NCI-H748 (cell line): ENCODE measurements at regions not wholly inside any gene's neighbourhood (a gene's known extent, or its start where the extent isn't known, plus 50 kb on each side); places are given as distances from the start of the nearest gene placed in this dataset.

Experiments
- DNase-seq: peaks from one replicate; lab custom pipeline; 2025; ENCODE audit not compliant: unreplicated experiment; lab: John Stamatoyannopoulos, UW

DNA sequence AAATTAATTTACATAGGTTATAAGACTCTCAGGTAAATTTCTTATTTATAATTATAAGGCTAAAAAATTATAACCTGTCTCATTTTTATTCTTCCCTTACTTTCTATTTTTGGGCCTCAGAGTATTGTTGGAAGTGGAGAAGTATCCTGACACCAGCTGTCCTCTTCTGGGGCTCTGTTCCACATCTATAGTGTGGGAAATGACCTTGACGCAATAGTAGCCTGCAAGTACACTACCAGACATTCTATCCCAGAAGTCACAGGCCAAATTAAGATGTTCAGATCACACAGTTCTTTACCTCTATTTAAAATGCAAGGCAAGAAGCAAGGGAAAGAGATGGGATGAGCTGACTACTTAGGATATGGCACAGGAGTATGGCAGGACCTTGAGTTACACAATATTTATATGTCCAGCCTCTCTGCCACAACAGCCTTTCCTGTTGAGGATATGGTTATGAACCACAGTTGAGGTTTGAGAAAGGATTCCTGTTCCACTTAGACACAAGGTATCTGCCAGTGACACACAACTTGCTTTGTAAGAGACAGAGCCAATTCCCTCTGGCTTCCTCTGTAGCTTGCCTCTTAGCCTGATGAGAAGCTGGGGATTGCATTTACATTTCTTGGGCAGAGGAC, 158.0 kb upstream of the IL12A start:
- DNase-seq: no peak

- DNase-seq: no peak
These were observed 157.2 kb upstream of the IL12A start for GRCh38 chr3:159831466-159831865.

DNA sequence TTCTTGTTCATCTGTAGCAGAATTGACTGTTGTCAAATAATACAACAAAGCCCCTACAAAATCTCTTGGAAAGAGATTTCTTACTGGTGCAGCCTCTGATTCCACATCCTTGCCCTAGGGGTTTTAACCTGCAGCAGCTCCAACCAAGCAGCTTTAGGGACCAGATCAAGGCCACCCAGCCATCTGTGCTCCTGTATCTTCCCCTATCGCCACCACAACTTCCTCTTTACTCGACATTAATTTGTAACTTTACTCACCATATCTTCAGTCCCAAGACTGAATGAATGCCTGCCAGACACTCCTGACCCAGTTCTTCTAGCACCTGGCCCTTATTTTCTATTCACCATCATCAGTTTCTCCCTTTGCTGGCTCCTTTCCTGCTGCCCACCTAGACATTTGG, 156.6 kb upstream of the IL12A start:
- no peak for DNase-seq

DNA sequence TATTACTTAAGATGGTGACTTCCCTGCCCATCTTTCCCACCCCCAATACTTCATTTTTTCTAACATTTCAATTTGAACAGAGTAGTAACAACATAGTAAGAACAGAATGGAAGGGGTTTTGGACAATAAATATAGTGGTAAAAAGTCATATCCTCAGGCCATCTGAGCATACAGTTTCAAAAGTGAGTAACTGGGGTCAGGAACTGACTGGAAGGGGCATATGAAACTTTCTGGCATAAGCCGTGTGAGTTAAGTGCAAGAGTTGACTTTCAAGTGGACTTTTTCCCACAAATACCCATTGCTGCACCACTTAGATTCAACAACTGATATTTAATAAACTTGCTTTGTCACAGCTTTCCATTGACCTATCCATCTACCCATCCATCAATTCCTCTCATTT, 153.5 kb upstream of the IL12A start:
- no peak for DNase-seq

DNA sequence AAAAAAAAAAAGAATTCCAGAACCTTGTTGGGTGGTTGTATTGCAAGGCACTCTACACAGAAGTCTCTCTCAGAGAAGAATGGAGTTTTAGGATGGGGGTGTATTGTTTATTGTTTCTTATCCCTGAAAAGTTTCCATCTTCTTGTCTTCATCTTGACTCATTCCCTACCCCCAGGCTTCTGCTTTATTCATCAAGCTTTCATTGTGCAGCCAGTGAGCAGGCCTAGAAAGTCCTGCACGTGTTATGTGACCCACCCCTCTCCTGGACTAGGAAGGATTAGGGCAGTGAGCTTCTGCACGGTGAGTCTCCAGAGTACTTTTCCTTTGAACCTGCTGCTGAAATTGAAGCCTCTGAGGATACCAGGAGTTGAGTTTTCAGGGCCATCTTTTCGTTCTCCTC, 150.9 kb upstream of the IL12A start:
- no peak for DNase-seq

DNA sequence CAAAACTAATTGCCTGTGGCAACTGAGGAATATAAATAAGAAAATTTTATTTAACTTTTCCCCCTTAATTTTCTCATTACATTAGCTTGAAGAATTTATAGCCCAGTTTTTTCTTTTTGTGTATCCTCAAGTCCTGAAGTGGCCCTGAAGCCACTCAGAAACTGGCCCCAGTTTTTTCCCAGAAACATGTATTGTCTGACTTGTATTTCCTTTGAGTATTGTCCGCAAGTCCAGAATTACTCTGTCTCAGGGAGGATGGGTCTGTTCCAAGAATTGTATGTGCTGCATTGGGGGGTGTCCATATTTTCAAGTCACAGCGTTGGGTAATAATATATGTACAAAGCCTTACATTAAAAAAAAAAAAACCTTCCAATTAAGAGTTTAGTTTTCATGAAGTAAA, 149.7 kb upstream of the IL12A start:
- DNase-seq: no peak

DNA sequence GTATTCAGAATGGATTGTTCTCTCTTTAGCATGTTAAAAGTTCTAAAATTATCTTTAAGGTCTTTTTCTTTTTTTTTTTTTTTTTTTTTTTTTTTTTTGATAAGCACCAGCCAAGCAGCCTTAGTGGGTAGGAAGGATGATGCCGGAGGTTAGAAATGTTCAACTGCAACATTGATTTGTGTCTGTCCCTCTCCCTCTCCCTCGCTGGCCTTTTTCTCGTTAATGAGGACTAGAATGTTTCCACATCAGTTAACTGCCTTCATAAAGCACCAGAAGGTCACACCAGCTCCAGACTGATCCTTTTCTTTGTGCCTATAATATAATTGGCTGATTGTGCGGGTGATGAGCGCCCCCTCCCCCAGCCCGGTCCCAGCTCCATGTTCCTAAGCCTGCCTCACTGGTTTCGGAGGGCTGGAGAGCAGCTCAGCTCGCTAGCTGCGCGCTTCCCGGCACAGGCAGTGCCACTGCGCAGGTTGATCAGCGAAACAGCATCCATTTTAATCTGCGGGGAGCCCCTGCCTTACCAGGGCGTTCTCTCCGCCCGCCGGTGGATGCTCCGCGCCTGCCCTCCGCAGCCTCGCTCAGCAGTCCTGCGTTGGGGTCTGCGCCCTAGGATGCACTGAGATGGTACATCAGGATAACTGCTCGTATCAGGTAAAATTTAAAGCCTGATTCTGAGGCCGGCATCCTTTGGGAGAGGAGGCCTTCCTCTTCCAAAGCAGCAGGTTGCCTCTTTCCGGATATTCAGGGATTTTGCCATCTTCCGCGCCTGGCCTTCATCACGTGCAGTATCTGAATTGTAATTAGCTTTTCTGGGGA, 148.9 kb upstream of the IL12A start, which contains the start of gene SCHIP1:
Gene SCHIP1, plus strand, starts transcription at position 301 of the 819 bp plus-strand sequence.
- no peak for DNase-seq

- DNase-seq: no peak
These were observed 147.8 kb upstream of the IL12A start for GRCh38 chr3:159840703-159841299.

- no peak for DNase-seq
These were observed 146.9 kb upstream of the IL12A start for GRCh38 chr3:159841766-159842165.

DNA sequence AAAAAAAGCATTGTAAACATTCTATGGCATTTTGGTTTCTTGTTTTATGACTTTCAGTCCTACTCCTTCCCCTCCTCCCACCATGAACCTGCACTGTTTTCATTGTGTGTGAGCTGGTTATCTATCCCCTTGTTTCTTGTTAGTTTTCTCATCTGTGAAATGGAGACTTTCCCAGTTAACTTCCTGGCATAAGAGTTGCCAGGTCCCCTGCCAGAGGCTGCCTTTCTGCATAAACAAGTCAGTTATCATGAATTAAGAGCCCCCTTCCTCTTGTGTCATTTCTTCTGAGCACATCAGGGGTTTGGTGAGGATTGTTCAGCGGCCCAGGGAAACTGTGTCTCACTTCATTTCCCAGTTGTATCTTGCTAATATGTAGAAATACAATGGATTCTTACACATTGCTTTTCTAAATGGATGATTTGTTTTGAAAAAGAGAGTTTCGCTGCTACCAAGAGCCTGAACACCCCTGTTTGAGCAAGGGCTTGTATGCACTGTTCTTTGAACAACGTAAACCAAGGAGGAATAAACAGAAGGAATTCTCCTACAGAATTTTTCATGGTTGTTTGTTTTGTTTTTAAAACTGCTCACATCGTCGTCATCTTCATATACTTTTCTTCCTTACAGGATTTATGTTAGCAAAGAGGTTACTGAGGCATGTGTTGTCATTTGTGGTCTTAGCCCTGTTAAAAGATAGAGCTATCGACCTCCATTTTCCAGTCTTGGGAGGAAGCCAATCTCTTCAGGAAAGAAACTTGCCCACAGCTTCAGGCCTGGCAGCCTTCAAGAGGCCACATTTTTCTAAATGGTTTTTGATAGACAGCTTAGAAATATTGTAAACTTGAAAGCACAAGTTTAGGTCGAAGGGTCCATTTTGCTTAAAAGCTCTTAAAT, 144.6 kb upstream of the IL12A start:
- no peak for DNase-seq

DNA sequence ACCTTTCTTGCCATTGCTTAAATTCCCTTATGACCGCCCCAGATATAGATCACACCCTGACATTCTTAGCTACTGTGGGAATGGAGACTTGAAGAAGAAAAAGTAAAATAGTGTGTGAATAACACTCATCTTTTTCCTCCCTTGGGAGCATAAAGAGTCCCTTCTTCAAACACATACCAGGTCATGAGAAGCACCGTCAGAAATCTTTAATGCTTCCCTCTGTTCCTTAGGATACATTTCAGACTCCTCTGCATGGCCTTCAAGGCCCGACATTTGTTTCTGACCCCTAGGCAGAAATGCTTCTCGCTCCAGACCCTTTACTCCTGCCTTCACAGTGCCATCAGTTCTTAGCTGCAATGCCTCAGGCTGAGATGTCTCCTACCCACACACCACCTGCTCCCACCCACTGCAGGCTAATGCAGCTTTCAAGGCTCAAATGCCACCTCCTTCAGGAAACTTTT, 143.8 kb upstream of the IL12A start:
- no peak for DNase-seq

DNA sequence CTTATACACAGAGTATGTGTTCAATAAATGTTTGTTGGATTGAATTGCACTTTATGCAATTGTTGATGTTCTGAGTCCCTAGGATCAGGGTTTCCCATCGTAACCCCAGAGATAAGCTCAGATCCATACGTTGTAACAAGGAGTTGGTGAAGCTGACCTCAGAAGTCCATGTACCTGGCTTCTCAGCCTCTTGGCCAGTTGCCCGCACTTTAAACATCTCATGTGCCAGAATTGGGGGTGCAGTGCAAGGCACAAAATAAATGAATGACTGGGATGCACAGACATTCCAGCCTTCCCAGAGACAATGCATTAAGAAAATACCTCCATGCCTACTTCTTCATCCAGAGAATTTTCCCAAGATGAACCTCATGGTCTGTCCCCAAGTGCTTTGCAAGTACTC, 142.9 kb upstream of the IL12A start:
- DNase-seq: no peak

DNA sequence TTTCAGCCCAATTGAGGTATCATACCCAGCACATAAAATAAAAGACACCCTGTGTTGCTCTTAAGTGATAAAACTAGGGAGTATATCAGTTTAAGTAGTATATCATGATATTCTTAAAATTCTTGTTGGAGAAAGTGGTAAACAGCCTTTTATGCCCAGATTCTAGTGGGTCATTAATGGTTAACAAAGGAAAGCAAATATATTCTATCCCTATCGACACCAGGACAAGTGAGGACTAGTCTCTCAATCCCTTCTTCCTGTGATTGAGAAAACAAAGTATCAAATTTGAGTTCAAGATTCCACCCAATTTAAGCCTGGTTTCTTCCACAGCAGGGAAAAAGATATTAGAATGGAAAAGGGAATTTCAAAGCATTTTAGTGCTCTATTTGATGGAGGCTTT, 142.4 kb upstream of the IL12A start:
- no peak for DNase-seq

DNA sequence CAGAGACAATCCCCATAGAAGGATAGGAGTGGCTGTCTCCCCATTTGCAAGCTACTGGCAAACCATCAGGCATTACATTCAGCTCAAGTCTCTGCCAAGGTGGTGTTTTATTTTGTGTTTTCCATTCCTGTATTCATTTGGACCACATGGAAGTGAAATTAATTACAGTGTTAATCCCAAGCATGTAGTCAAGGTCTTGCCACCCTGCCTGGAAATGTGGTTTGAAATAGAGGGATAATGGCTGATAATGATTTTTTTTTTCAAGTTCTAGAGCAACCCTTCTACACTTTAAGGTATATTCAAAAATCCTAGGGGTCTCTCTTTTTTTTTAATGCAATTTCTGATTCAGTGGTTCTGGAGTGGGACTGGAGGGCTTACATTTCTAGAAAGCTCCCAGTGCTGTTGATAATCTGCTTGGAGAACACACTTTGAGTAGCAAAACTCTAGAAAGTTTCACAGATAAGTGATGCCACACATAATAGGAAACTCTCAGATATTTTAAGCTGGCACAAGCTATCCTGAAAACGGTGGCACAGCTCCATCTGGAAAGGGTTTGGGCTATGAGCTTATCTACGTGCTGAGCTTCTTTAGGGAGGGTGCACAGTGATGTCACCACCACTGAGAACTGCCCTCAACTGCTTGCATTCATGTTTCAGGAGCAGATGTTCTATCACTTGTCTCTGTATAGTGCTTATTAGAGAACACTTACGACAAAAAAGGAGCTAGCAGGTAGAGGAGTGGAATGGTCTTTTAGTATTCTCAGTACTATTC, 140.1 kb upstream of the IL12A start:
- DNase-seq: no peak

DNA sequence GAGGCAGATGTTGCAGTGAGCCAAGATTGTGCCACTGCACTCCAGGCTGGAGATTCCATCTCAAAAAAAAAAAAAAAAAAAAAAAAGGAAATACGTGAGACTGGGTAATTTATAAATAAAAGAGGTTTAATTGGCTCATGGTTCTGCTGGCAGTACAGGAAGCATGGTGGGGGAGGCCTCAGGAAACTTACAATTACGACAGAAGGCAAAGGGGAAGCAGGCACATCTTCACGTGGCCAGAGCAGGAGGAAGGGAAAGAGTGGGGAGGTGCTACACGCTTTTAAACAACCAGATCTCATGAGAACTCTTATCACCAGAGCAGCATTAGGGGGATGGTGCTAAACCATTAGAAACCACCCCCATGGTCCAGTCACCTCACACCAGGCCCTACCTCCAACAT, 138.2 kb upstream of the IL12A start:
- DNase-seq: no peak

- no peak for DNase-seq
These were observed 136.4 kb upstream of the IL12A start for GRCh38 chr3:159852266-159852665.

- no peak for DNase-seq
These were observed 135.7 kb upstream of the IL12A start for GRCh38 chr3:159852821-159853505.

GRCh38 chr3:159853506-159853864, 135.2 kb upstream of the IL12A start:
- no peak for DNase-seq

DNA sequence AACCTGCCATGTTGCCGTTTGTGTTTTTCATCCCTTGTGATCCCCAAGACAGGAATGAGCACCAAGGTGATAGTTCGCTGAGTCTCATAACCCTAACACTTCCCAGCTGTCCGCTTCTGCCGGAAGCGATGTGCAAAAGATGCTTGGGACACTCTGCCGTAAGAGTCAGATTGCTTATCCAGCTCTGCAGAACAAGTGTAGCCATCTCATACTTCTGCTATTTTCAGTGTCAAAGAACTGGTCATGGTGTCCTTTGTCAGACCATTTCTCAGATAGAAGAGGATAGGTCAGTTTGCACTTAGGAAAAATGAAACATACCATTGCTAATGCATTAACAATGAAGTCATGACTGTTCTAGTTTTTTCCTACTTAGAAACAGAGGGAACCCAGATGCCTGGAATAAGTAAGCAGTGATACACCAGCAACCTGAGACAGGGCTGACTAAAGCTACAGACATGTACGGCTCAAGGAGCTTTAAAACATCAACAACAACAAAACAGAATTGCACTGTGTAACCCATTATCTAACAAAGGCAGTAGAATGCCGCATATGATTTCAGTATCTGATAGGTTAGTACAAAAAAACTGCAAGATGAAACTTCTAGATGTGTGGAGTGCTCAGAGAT, 134.0 kb upstream of the IL12A start:
- no peak for DNase-seq
